Activated naive CD4-positive, alpha-beta T cell treated with anti-CD3 and anti-CD28 coated beads, Interleukin-2, amount 10 ng/mL, durations not matched to agents 7 days and 5 days (primary cell): ENCODE measurements at regions not wholly inside any gene's neighbourhood (a gene's known extent, or its start where the extent isn't known, plus 50 kb on each side); places are given as distances from the start of the nearest gene placed in this dataset.

Experiments used
- CTCF ChIA-PET: fragments of 350-600 bp; sonication (Branson Sonifier 250); formaldehyde crosslinking; loops from one replicate; lab custom pipeline; 2021; ENCODE audit warnings: antibody characterized with exemption; lab: Charles Lee
- DNase-seq: peaks from one replicate; pipeline ENCODE4 v3.0.0-alpha.2; 2020
- H3K27ac Mint-ChIP-seq: one replicate; pipeline ENCODE4 v1.8.0; 2021; ENCODE audit warnings: mild to moderate bottlenecking, moderate library complexity, mixed read lengths
- H3K27me3 Mint-ChIP-seq: one replicate; pipeline ENCODE4 v1.8.0; 2021; ENCODE audit warnings: mild to moderate bottlenecking, mixed read lengths
- H3K36me3 Mint-ChIP-seq: one replicate; pipeline ENCODE4 v1.8.0; 2021; ENCODE audit warnings: mixed read lengths
- H3K4me1 Mint-ChIP-seq: one replicate; pipeline ENCODE4 v1.8.0; 2021; ENCODE audit warnings: mixed read lengths
- H3K4me3 Mint-ChIP-seq: one replicate; pipeline ENCODE4 v1.8.0; 2021; ENCODE audit warnings: mild to moderate bottlenecking, moderate library complexity, mixed read lengths
- H3K9me3 Mint-ChIP-seq: one replicate; pipeline ENCODE4 v1.8.0; 2021; ENCODE audit warnings: mixed read lengths

- Mint-ChIP-seq H3K4me1 (no peaks in the 10 kb centered on the region), H3K27ac (no peak overlapping the region), H3K9me3 (peaks cover 7% of the 10 kb centered on the region), H3K27me3 (peaks cover 14% of the 10 kb centered on the region), H3K4me3 (no peak overlapping the region), H3K36me3 (no peaks in the 10 kb centered on the region)
- DNase-seq, result no peak
- CTCF ChIA-PET, result no interaction called here
Observed at GRCh38 chr10:131650771-131651673, 249.8 kb upstream of the PPP2R2D start.

GRCh38 chr10:131651674-131652437, 249.0 kb upstream of the PPP2R2D start:
- Mint-ChIP-seq H3K27ac (no peak overlapping the region), H3K9me3 (peaks cover 12% of the 10 kb centered on the region), H3K27me3 (peaks cover 14% of the 10 kb centered on the region), H3K36me3 (no peaks in the 10 kb centered on the region), H3K4me1 (no peaks in the 10 kb centered on the region), H3K4me3 (no peak overlapping the region)
- no peak for DNase-seq
- CTCF ChIA-PET, result no interaction called here

GRCh38 chr10:131652438-131653139, 248.2 kb upstream of the PPP2R2D start:
- CTCF ChIA-PET, result no interaction called here
- Mint-ChIP-seq H3K4me3 (no peak overlapping the region), H3K4me1 (no peaks in the 10 kb centered on the region), H3K9me3 (peaks cover 12% of the 10 kb centered on the region), H3K27ac (no peak overlapping the region), H3K27me3 (peaks cover 14% of the 10 kb centered on the region), H3K36me3 (no peaks in the 10 kb centered on the region)
- DNase-seq, result no peak

GRCh38 chr10:131653140-131653539, 247.7 kb upstream of the PPP2R2D start:
- H3K4me1 Mint-ChIP-seq, result no peaks in the 10 kb centered on the region
- H3K9me3 Mint-ChIP-seq, result peaks cover 12% of the 10 kb centered on the region
- peaks cover 14% of the 10 kb centered on the region for H3K27me3 Mint-ChIP-seq
- H3K36me3 Mint-ChIP-seq, result no peaks in the 10 kb centered on the region
- CTCF ChIA-PET, result no interaction called here
- no peak for DNase-seq
- H3K27ac Mint-ChIP-seq, result no peak overlapping the region
- H3K4me3 Mint-ChIP-seq, result no peak overlapping the region

GRCh38 chr10:131653554-131654470, 247.0 kb upstream of the PPP2R2D start:
- no peak overlapping the region for H3K27ac Mint-ChIP-seq
- peaks cover 12% of the 10 kb centered on the region for H3K9me3 Mint-ChIP-seq
- H3K4me1 Mint-ChIP-seq, result no peaks in the 10 kb centered on the region
- H3K27me3 Mint-ChIP-seq, result peaks cover 14% of the 10 kb centered on the region
- H3K4me3 Mint-ChIP-seq, result no peak overlapping the region
- H3K36me3 Mint-ChIP-seq, result no peaks in the 10 kb centered on the region
- CTCF ChIA-PET, result interaction anchor here (0.5 kb wide), 1 partner anchor 127 kb away, joined by 3 read pairs; no protein-coding TSS in a partner anchor
- DNase-seq, result no peak

GRCh38 chr10:131654471-131655087, 246.2 kb upstream of the PPP2R2D start:
- H3K9me3 Mint-ChIP-seq, result peaks cover 12% of the 10 kb centered on the region
- peaks cover 14% of the 10 kb centered on the region for H3K27me3 Mint-ChIP-seq
- H3K36me3 Mint-ChIP-seq, result no peaks in the 10 kb centered on the region
- CTCF ChIA-PET, result interaction anchor here (0.5 kb wide), 1 partner anchor 127 kb away, joined by 3 read pairs; no protein-coding TSS in a partner anchor
- no peaks in the 10 kb centered on the region for H3K4me1 Mint-ChIP-seq
- H3K27ac Mint-ChIP-seq, result no peak overlapping the region
- no peak for DNase-seq
- no peak overlapping the region for H3K4me3 Mint-ChIP-seq

- Mint-ChIP-seq H3K9me3 (peaks cover 12% of the 10 kb centered on the region), H3K4me1 (no peaks in the 10 kb centered on the region), H3K27ac (no peak overlapping the region), H3K36me3 (no peaks in the 10 kb centered on the region), H3K27me3 (peaks cover 14% of the 10 kb centered on the region), H3K4me3 (no peak overlapping the region)
- no peak for DNase-seq
- CTCF ChIA-PET, result no interaction called here
Observed at GRCh38 chr10:131655101-131655849, 245.5 kb upstream of the PPP2R2D start.

- CTCF ChIA-PET, result no interaction called here
- DNase-seq, result no peak
- Mint-ChIP-seq H3K4me3 (no peak overlapping the region), H3K27ac (no peak overlapping the region), H3K27me3 (peaks cover 14% of the 10 kb centered on the region), H3K9me3 (peaks cover 14% of the 10 kb centered on the region), H3K36me3 (no peaks in the 10 kb centered on the region), H3K4me1 (no peaks in the 10 kb centered on the region)
Observed at GRCh38 chr10:131656009-131656408, 244.8 kb upstream of the PPP2R2D start.

GRCh38 chr10:131656431-131656841, 244.4 kb upstream of the PPP2R2D start:
- Mint-ChIP-seq H3K27ac (no peak overlapping the region), H3K4me1 (no peaks in the 10 kb centered on the region), H3K9me3 (peaks cover 14% of the 10 kb centered on the region), H3K36me3 (no peaks in the 10 kb centered on the region), H3K4me3 (no peak overlapping the region), H3K27me3 (peaks cover 13% of the 10 kb centered on the region)
- no peak for DNase-seq
- CTCF ChIA-PET, result no interaction called here

- H3K36me3 Mint-ChIP-seq, result no peaks in the 10 kb centered on the region
- CTCF ChIA-PET, result no interaction called here
- no peak overlapping the region for H3K27ac Mint-ChIP-seq
- no peak overlapping the region for H3K4me3 Mint-ChIP-seq
- H3K27me3 Mint-ChIP-seq, result peaks cover 8% of the 10 kb centered on the region
- peaks cover 14% of the 10 kb centered on the region for H3K9me3 Mint-ChIP-seq
- no peaks in the 10 kb centered on the region for H3K4me1 Mint-ChIP-seq
- DNase-seq, result no peak
Observed at GRCh38 chr10:131657318-131657984, 243.4 kb upstream of the PPP2R2D start.

GRCh38 chr10:131657985-131658330, 242.8 kb upstream of the PPP2R2D start:
- H3K27me3 Mint-ChIP-seq, result peaks cover 4% of the 10 kb centered on the region
- H3K36me3 Mint-ChIP-seq, result no peaks in the 10 kb centered on the region
- no peak for DNase-seq
- no peak overlapping the region for H3K27ac Mint-ChIP-seq
- peaks cover 14% of the 10 kb centered on the region for H3K9me3 Mint-ChIP-seq
- H3K4me1 Mint-ChIP-seq, result no peaks in the 10 kb centered on the region
- CTCF ChIA-PET, result no interaction called here
- no peak overlapping the region for H3K4me3 Mint-ChIP-seq

GRCh38 chr10:131658476-131659110, 242.2 kb upstream of the PPP2R2D start:
- DNase-seq, result no peak
- H3K36me3 Mint-ChIP-seq, result no peaks in the 10 kb centered on the region
- no peak overlapping the region for H3K4me3 Mint-ChIP-seq
- no peaks in the 10 kb centered on the region for H3K4me1 Mint-ChIP-seq
- CTCF ChIA-PET, result no interaction called here
- H3K27me3 Mint-ChIP-seq, result no peaks in the 10 kb centered on the region
- H3K27ac Mint-ChIP-seq, result no peak overlapping the region
- H3K9me3 Mint-ChIP-seq, result peaks cover 14% of the 10 kb centered on the region
